ENCODE measurements at regions not wholly inside any gene's neighbourhood (a gene's known extent, or its start where the extent isn't known, plus 50 kb on each side); places are given as distances from the start of the nearest gene placed in this dataset.

- CTCF ChIA-PET: interaction anchor here (1.1 kb wide), 1 partner anchor 198 kb away, joined by 3 read pairs; no protein-coding TSS in a partner anchor
Measured at GRCh38 chr13:50531917-50532899, 311.3 kb downstream of the DLEU7 start.

More at GRCh38 chr13:50531917-50532899, 311.3 kb downstream of the DLEU7 start:
- DNase-seq: peak; percentile 62
- no peak overlapping the region for H2AK9ac ChIP-seq (replicated peaks; ENCODE audit: low read depth, low read length, poor library complexity)
- no peak overlapping the region for H3K56ac ChIP-seq (ENCODE audit: extremely low read depth, insufficient read depth, low read length)
- peak overlapping the region; percentile 47; the same call in 1 of the 2 replicates for H3K18ac ChIP-seq (ENCODE audit: low read depth, low read length)
- in situ Hi-C loops (cut with MboI; ENCODE audit: low sequenced_read_pairs): no loop called here
- no peak overlapping the region for H4K91ac ChIP-seq (ENCODE audit: insufficient read depth, low read depth, low read length)
- no peak overlapping the region for H3K4me2 ChIP-seq (ENCODE audit: low read depth, low read length)
- 100% methylated on average over 1 of the region's 5 CpGs; no CpG with 5 or more reads in 1 of the 2 experiments for WGBS, 2 experiments (ENCODE audit: extremely low coverage in 2 of 2, insufficient read length in 1 of 2)
- no peaks in the 10 kb centered on the region for H3K36me3 ChIP-seq (ENCODE audit: control insufficient read depth, insufficient read depth, low read length)
- no peak overlapping the region for H3K4me3 ChIP-seq (ENCODE audit: insufficient read depth, low read depth, low read length)
- peaks cover 22% of the 10 kb centered on the region for H3K4me1 ChIP-seq (ENCODE audit: control insufficient read depth, insufficient read depth, low read length)
- no peak overlapping the region for H2AFZ ChIP-seq (replicated peaks; ENCODE audit: low read length, poor library complexity)
- POLR2A ChIA-PET (ENCODE audit: unreplicated experiment): no interaction called here
- no TSS peak for BruUV-seq (replicated peaks)
- H3K9me1 ChIP-seq (ENCODE audit: insufficient read depth, low read length): peaks cover 5% of the 10 kb centered on the region; the same call in 1 of the 2 replicates
- TF ChIP-seq CEBPB (IDR thresholded peaks at IDR 0.05; ENCODE audit: low read depth, low read length) (no peak), RCOR1 (IDR thresholded peaks at IDR 0.05; ENCODE audit: insufficient replicate concordance, low read length) (no peak), MXI1 (IDR thresholded peaks at IDR 0.05; ENCODE audit: borderline replicate concordance, low read depth, low read length) (no peak), SMC3 (IDR thresholded peaks at IDR 0.05; ENCODE audit: low read depth, low read length) (peak; percentile 67), MAFK (IDR thresholded peaks at IDR 0.05; ENCODE audit: low read depth, low read length) (no peak), RAD21 (IDR thresholded peaks at IDR 0.05; ENCODE audit: low read length) (peak; percentile 71), CTCF (conservative IDR thresholded peaks at IDR 0.05; ENCODE audit: low read depth, low read length) (peak; percentile 66)
- TF ChIP-seq, protein P1, sequence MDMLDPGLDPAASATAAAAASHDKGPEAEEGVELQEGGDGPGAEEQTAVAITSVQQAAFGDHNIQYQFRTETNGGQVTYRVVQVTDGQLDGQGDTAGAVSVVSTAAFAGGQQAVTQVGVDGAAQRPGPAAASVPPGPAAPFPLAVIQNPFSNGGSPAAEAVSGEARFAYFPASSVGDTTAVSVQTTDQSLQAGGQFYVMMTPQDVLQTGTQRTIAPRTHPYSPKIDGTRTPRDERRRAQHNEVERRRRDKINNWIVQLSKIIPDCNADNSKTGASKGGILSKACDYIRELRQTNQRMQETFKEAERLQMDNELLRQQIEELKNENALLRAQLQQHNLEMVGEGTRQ (IDR thresholded peaks at IDR 0.05; ENCODE audit: low read depth, low read length): no peak
- peak overlapping the region; percentile 17; the same call in 1 of the 2 replicates for H2BK120ac ChIP-seq (ENCODE audit: low read depth, low read length)
- no peak overlapping the region for H2AK5ac ChIP-seq (ENCODE audit: low read depth, low read length)
- no peaks in the 10 kb centered on the region for H3K9me3 ChIP-seq (ENCODE audit: control insufficient read depth, insufficient read depth, low read length)
- intact Hi-C loops (cut with micrococcal nuclease): loop anchor here (1.0 to 10.0 kb wide), 6 partner anchors 270 to 863 kb away; partner anchors contain the start of gene TRIM13
- no peaks in the 10 kb centered on the region for H4K20me1 ChIP-seq (ENCODE audit: insufficient read depth, low read length)
- no peak overlapping the region for H3K23ac ChIP-seq (ENCODE audit: low read depth, low read length)
- no peak overlapping the region for H4K5ac ChIP-seq (ENCODE audit: low read depth, low read length)
- H3K27me3 ChIP-seq (ENCODE audit: control insufficient read depth, insufficient read depth, low read length): no peaks in the 10 kb centered on the region
- dilution Hi-C loops (cut with HindIII; ENCODE audit: low sequenced_read_pairs, unreplicated experiment): no loop called here
- H3K79me1 ChIP-seq (ENCODE audit: low read depth in 1 of 2, low read length in 2 of 2): no peaks in the 10 kb centered on the region
- H4K8ac ChIP-seq (ENCODE audit: low read depth in 2 of 2, low read length in 2 of 2): peak overlapping the region in 1 of 2 experiments; percentile 55; a peak in 1 of 4 replicates
- H2BK20ac ChIP-seq (ENCODE audit: low read depth, low read length): peak overlapping the region; percentile 47; the same call in 1 of the 2 replicates
- H3K4ac ChIP-seq (ENCODE audit: low read depth, low read length): peak overlapping the region; percentile 6; the same call in 1 of the 2 replicates
- no peak overlapping the region for H2BK15ac ChIP-seq (ENCODE audit: low read depth, low read length)
- no peak overlapping the region for H3K9ac ChIP-seq (ENCODE audit: low read depth, low read length)
- H3K14ac ChIP-seq (replicated peaks; ENCODE audit: low read depth, low read length): no peak overlapping the region
- H3K27ac ChIP-seq (ENCODE audit: insufficient read depth, low read length): no peak overlapping the region
- peak overlapping the region; percentile 35 for H2BK5ac ChIP-seq (ENCODE audit: low read depth, low read length, poor library complexity, severe bottlenecking)
- ATAC-seq (ENCODE audit: low read depth): no peak
